Vagina (tissue), 2 donors: ENCODE measurements at regions not wholly inside any gene's neighbourhood (a gene's known extent, or its start where the extent isn't known, plus 50 kb on each side); places are given as distances from the start of the nearest gene placed in this dataset.

ENCODE experiments used
- DNase-seq, 2 donors: peaks; one replicate each; pipeline ENCODE4 v3.0.0-alpha.2; 2017; ENCODE audit errors: extremely low spot score in 2 of 2
- H3K27ac ChIP-seq: fragments of 200-600 bp; sonication (generic); one replicate; pipeline ENCODE4 v1.5.1; 2019
- H3K27me3 ChIP-seq: fragments of 200-600 bp; sonication (generic); one replicate; pipeline ENCODE4 v1.5.1; 2019
- H3K36me3 ChIP-seq, 2 donors: fragments of 200-600 bp; sonication (generic); one replicate each; pipeline ENCODE4 v1.5.1; 2017 to 2019
- H3K4me1 ChIP-seq: fragments of 200-600 bp; sonication (generic); one replicate; pipeline ENCODE4 v1.5.1; 2019
- H3K4me3 ChIP-seq, 2 donors: fragments of 200-600 bp; sonication (generic); 1 replicate in 1 of 2; 2 replicates in 1 of 2; pipeline ENCODE4 v1.5.1; 2016 to 2019
- H3K9me3 ChIP-seq: fragments of 200-600 bp; sonication (generic); one replicate; pipeline ENCODE4 v1.5.1; 2019
- POLR2A ChIP-seq, 2 donors: fragments of 450-650 bp; IDR thresholded peaks; one replicate each; pipeline ENCODE4 v1.6.1; 2017; ENCODE audit warnings: antibody characterized with exemption in 2 of 2, mild to moderate bottlenecking in 2 of 2, moderate library complexity in 2 of 2
- POLR2AphosphoS5 ChIP-seq, 2 donors: sonication (generic); formaldehyde crosslinking; IDR thresholded peaks; one replicate each; pipeline ENCODE4 v1.9.0; 2017; ENCODE audit warnings: antibody characterized with exemption in 2 of 2, mild to moderate bottlenecking in 2 of 2, low read depth in 1 of 2; ENCODE audit not compliant: insufficient read depth in 1 of 2
- intact Hi-C: fragments of 100-400 bp; cut with DNase I; formaldehyde crosslinking; loops from one replicate; pipeline ENCODE4 v1.15.1; 2023
- TF ChIP-seq, protein P1 (sequence below), 3 experiments: fragments of 450-650 bp in 2 of 3; fragments of 200-600 bp in 1 of 3; sonication (generic) in 1 of 3; IDR thresholded peaks; one replicate each; pipeline ENCODE4 v1.5.1; 2017 to 2019; ENCODE audit warnings: antibody characterized with exemption in 3 of 3, mild to moderate bottlenecking in 2 of 3, moderate library complexity in 2 of 3

DNA sequence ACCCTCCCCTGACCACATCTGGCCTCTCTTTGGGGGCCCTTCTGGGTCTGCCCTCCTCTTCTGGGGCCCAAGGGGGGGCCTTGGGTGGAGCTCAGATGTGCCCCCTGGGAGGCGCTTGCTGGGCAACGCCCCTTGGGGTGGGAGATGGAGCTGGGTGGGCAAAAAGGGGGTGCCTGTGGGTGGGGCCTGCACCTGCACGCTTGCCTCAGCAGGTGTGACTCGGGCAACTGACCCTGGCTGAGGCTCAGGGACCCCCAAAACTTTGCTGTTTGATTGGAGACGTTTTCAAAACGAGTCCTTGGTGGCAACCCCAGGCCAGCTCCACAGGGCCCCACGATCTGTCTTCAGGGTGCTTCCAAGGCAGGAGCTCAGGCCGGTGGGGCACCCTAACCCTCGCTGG, 105.3 kb downstream of the SIK1 start:
- DNase-seq, result no peak
- Histone ChIP-seq H3K27ac (no peak overlapping the region), H3K4me1 (peaks cover 13% of the 10 kb centered on the region), H3K9me3 (no peaks in the 10 kb centered on the region), H3K36me3 (no peaks in the 10 kb centered on the region), H3K4me3 (no peak overlapping the region), H3K27me3 (no peaks in the 10 kb centered on the region)
- intact Hi-C loops, result no loop called here
- TF ChIP-seq POLR2A (IDR thresholded peaks at IDR 0.05) (no peak), POLR2AphosphoS5 (IDR thresholded peaks at IDR 0.05; ENCODE audit: insufficient read depth in 1 of 2, low read depth in 1 of 2) (no peak)
- TF ChIP-seq, protein P1, sequence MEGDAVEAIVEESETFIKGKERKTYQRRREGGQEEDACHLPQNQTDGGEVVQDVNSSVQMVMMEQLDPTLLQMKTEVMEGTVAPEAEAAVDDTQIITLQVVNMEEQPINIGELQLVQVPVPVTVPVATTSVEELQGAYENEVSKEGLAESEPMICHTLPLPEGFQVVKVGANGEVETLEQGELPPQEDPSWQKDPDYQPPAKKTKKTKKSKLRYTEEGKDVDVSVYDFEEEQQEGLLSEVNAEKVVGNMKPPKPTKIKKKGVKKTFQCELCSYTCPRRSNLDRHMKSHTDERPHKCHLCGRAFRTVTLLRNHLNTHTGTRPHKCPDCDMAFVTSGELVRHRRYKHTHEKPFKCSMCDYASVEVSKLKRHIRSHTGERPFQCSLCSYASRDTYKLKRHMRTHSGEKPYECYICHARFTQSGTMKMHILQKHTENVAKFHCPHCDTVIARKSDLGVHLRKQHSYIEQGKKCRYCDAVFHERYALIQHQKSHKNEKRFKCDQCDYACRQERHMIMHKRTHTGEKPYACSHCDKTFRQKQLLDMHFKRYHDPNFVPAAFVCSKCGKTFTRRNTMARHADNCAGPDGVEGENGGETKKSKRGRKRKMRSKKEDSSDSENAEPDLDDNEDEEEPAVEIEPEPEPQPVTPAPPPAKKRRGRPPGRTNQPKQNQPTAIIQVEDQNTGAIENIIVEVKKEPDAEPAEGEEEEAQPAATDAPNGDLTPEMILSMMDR (IDR thresholded peaks at IDR 0.05), result no peak

DNA sequence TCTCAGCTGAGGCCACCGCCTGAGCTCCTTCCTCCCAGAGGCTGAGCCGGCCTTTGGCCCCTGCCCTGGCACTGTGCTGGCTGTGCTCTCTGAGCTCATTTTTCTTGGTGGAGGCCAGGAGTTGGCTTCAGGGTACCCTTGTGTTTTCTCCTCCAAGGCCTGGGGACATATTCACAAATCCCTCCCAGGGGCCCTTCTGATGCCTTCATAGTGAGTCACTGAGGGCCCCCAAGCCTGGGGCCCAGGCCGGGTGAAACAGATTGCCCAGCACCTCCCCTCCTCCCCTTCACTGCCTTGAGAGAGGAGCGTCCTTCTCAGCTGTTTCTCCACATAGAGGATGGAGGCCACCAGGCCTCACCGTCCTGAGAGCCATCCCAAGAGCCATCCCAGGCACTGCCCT, 105.8 kb downstream of the SIK1 start:
- Histone ChIP-seq H3K36me3 (no peaks in the 10 kb centered on the region), H3K4me1 (peaks cover 13% of the 10 kb centered on the region), H3K4me3 (no peak overlapping the region), H3K9me3 (no peaks in the 10 kb centered on the region), H3K27ac (no peak overlapping the region), H3K27me3 (no peaks in the 10 kb centered on the region)
- no peak for DNase-seq
- no peak for TF ChIP-seq POLR2AphosphoS5 (IDR thresholded peaks at IDR 0.05; ENCODE audit: insufficient read depth in 1 of 2, low read depth in 1 of 2)
- no peak for TF ChIP-seq POLR2A (IDR thresholded peaks at IDR 0.05)
- TF ChIP-seq, protein P1 (IDR thresholded peaks at IDR 0.05), result no peak
- intact Hi-C loops, result no loop called here

DNA sequence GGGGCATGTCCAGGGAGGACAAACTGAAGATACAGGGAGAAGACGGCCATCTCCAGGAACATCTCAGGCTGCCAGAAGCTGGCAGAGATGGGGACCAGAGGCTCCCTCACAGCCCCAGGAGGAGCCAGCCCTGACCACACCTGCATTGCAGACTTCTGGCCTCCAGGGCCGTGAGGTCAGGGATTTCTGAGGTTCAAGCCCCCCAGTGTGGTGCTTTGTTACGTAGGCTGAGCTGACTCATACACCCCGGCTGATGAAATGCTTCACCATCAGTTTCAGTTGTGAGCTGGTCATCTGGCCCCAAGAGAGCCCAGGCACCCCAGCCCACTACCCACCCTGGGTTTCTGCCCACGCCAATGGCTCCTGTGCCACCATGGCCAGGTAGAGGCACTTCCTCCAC, 106.4 kb downstream of the SIK1 start:
- intact Hi-C loops, result no loop called here
- TF ChIP-seq, protein P1 (IDR thresholded peaks at IDR 0.05), result no peak
- TF ChIP-seq POLR2AphosphoS5 (IDR thresholded peaks at IDR 0.05; ENCODE audit: insufficient read depth in 1 of 2, low read depth in 1 of 2) (no peak), POLR2A (IDR thresholded peaks at IDR 0.05) (no peak)
- no peak overlapping the region for H3K27ac ChIP-seq
- DNase-seq, result no peak
- no peak overlapping the region for H3K4me3 ChIP-seq
- no peaks in the 10 kb centered on the region for H3K9me3 ChIP-seq
- H3K27me3 ChIP-seq, result no peaks in the 10 kb centered on the region
- H3K4me1 ChIP-seq, result peaks cover 13% of the 10 kb centered on the region
- H3K36me3 ChIP-seq, result no peaks in the 10 kb centered on the region

DNA sequence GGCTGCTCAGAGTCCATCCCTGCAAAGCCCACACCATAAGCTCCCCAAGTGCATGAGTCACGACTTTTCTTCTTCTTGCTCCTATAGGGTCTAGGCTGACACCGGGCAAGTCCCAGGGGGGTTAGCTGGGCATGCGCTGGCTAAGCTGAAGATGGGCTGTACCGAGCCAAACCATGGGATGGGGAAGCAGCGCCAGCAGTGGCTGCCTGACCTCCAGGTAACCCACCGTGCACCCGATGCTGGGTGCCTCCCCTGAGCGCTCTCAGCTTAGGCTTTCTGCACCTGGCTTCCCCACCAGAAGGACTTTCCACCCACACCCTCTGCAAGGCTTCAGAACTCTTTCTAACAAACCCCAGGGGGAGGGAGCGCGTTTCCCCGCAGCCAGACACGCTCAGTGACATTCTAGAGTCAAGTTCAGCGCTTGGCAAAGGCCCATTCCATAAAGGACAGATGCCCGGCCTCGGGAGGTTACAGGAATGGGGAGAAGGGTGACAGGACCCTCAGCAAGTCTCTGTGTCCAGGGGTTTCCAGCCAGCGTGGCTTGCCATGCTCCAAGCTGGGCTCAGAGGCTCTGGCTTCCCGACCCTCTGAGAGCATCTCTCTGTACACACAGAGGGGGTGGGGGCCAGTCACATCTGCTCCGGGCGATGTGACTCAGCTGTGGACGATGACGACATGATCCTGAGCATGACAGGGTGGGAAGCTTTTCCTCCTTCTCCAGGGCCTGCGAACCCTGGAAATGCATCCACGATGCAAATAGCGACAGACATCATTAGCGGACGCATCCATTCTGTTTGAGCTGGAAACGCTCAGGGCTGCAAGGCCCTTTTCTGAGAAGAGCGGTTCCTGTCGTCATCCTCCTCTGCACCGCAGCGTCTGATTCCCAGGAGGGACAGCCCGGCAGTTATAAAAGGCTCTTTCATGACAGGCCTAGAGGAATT, 107.8 kb downstream of the SIK1 start:
- no peak for DNase-seq
- intact Hi-C loops, result no loop called here
- peaks cover 13% of the 10 kb centered on the region for H3K4me1 ChIP-seq
- no peaks in the 10 kb centered on the region for H3K36me3 ChIP-seq
- no peaks in the 10 kb centered on the region for H3K9me3 ChIP-seq
- no peaks in the 10 kb centered on the region for H3K27me3 ChIP-seq
- TF ChIP-seq POLR2AphosphoS5 (IDR thresholded peaks at IDR 0.05; ENCODE audit: insufficient read depth in 1 of 2, low read depth in 1 of 2) (peak in 1 of 2 donors; percentile 15), POLR2A (IDR thresholded peaks at IDR 0.05) (no peak)
- no peak overlapping the region for H3K4me3 ChIP-seq
- H3K27ac ChIP-seq, result no peak overlapping the region

DNA sequence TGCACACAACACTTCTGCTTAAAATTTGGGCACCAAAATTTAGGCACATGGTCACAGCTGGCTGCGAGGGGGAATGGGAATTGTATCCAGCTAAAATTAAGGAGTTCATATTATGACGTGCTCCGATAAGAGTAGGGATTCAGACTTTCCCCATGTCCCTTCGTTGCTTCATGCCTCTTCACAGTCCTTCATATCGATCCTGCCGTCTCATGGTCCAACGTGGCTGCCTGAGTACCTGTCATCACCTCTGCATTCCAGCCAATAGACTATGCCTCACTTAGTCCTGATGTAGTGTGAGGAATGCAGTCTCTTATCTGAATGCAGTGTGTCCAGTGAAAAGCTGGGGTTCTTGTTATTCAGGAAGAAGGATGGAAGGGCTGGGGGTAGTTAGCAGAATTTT, 108.6 kb downstream of the SIK1 start:
- intact Hi-C loops, result no loop called here
- no peak for DNase-seq
- Histone ChIP-seq H3K27ac (no peak overlapping the region), H3K36me3 (no peaks in the 10 kb centered on the region), H3K27me3 (no peaks in the 10 kb centered on the region), H3K4me1 (peaks cover 13% of the 10 kb centered on the region), H3K9me3 (no peaks in the 10 kb centered on the region), H3K4me3 (no peak overlapping the region)
- no peak for TF ChIP-seq POLR2A (IDR thresholded peaks at IDR 0.05)
- TF ChIP-seq, protein P1 (IDR thresholded peaks at IDR 0.05), result no peak
- no peak for TF ChIP-seq POLR2AphosphoS5 (IDR thresholded peaks at IDR 0.05; ENCODE audit: insufficient read depth in 1 of 2, low read depth in 1 of 2)
